GM23338 (cell line): ENCODE measurements at regions not wholly inside any gene's neighbourhood (a gene's known extent, or its start where the extent isn't known, plus 50 kb on each side); places are given as distances from the start of the nearest gene placed in this dataset.

Experiments
- ATAC-seq: fragments of 200-7000 bp; cut with Tn5 transposase; 3 replicates; pipeline ENCODE4 v1.9.1; 2020
- DNase-seq: peaks from one replicate; pipeline ENCODE4 v3.0.0-alpha.2; 2015; ENCODE audit warnings: low spot score
- H2AFZ ChIP-seq: fragments of 200-600 bp; sonication (generic); 2 replicates; pipeline ENCODE4 v1.8.0; 2016; ENCODE audit warnings: antibody characterized with exemption, mild to moderate bottlenecking, moderate library complexity
- H3F3A ChIP-seq: fragments of 200-600 bp; sonication (generic); replicated peaks from 2 replicates; pipeline ENCODE4 v1.8.0; 2017; ENCODE audit warnings: antibody characterized with exemption, mixed run types, low read depth
- H3K27ac ChIP-seq: fragments of 200-600 bp; sonication (generic); 2 replicates; pipeline ENCODE4 v1.6.1; 2016; ENCODE audit warnings: low read depth
- H3K27me3 ChIP-seq: fragments of 200-600 bp; sonication (generic); 2 replicates; pipeline ENCODE4 v1.8.0; 2016; ENCODE audit warnings: mild to moderate bottlenecking, mixed run types, moderate library complexity; ENCODE audit not compliant: insufficient read depth
- H3K36me3 ChIP-seq: fragments of 200-600 bp; sonication (generic); 2 replicates; pipeline ENCODE4 v1.8.0; 2016; ENCODE audit warnings: mild to moderate bottlenecking; ENCODE audit not compliant: insufficient read depth
- H3K4me1 ChIP-seq: fragments of 200-600 bp; sonication (generic); 2 replicates; pipeline ENCODE4 v1.8.0; 2016; ENCODE audit warnings: mild to moderate bottlenecking, moderate library complexity; ENCODE audit not compliant: insufficient read depth
- H3K4me2 ChIP-seq: fragments of 200-600 bp; sonication (generic); 2 replicates; pipeline ENCODE4 v1.7.1; 2017; ENCODE audit warnings: mixed run types
- H3K4me3 ChIP-seq: fragments of 200-600 bp; sonication (generic); 2 replicates; pipeline ENCODE4 v1.6.1; 2016; ENCODE audit warnings: mixed run types
- H3K79me2 ChIP-seq: fragments of 200-600 bp; sonication (generic); replicated peaks from 2 replicates; pipeline ENCODE4 v1.8.0; 2017; ENCODE audit warnings: mild to moderate bottlenecking; ENCODE audit not compliant: insufficient read depth
- H3K9me2 ChIP-seq: fragments of 200-600 bp; sonication (generic); 2 replicates; pipeline ENCODE4 v1.8.0; 2017; ENCODE audit not compliant: insufficient read depth
- H4K20me1 ChIP-seq: fragments of 200-600 bp; sonication (generic); replicated peaks from 2 replicates; pipeline ENCODE4 v1.8.0; 2017; ENCODE audit warnings: mild to moderate bottlenecking; ENCODE audit not compliant: insufficient read depth
- H3K27ac Mint-ChIP-seq: 2 replicates; pipeline ENCODE4 v1.8.0; 2020; ENCODE audit warnings: inconsistent platforms, mild to moderate bottlenecking, moderate library complexity, mixed read lengths
- H3K27me3 Mint-ChIP-seq: 3 replicates; pipeline ENCODE4 v1.8.0; 2022; ENCODE audit warnings: low read depth, mild to moderate bottlenecking, moderate library complexity, mixed read lengths, inconsistent platforms; ENCODE audit not compliant: insufficient read depth, poor library complexity
- H3K36me3 Mint-ChIP-seq: 3 replicates; pipeline ENCODE4 v1.8.0; 2021; ENCODE audit warnings: low read depth, mild to moderate bottlenecking, inconsistent platforms, moderate library complexity, mixed read lengths
- H3K4me1 Mint-ChIP-seq: 3 replicates; pipeline ENCODE4 v1.8.0; 2020; ENCODE audit warnings: mild to moderate bottlenecking, inconsistent platforms, mixed read lengths
- H3K4me3 Mint-ChIP-seq: 3 replicates; pipeline ENCODE4 v1.8.0; 2021; ENCODE audit warnings: moderate library complexity, mild to moderate bottlenecking, inconsistent platforms, mixed read lengths
- H3K9me3 Mint-ChIP-seq: 3 replicates; pipeline ENCODE4 v1.8.0; 2020; ENCODE audit warnings: moderate library complexity, mild to moderate bottlenecking, inconsistent platforms, mixed read lengths
- CREB1 ChIP-seq: fragments of 250-450 bp; sonication (Bioruptor Pico); IDR thresholded peaks from 2 replicates; pipeline ENCODE4 v1.5.0; 2020; ENCODE audit warnings: low read depth, mild to moderate bottlenecking, moderate library complexity
- CTCF ChIP-seq, 2 experiments: fragments of 200-600 bp in 1 of 2; sonication (generic) in 1 of 2; conservative IDR thresholded peaks; 2 replicates each; pipeline versions ENCODE4 v1.5.1 to v1.6.1; 2016 to 2017; ENCODE audit warnings: antibody characterized with exemption in 2 of 2, low read depth in 2 of 2, mild to moderate bottlenecking in 2 of 2, moderate library complexity in 1 of 2
- ETS1 ChIP-seq: IDR thresholded peaks from 2 replicates; pipeline ENCODE4 v1.6.1; 2016; ENCODE audit warnings: antibody characterized with exemption
- EZH2 ChIP-seq: fragments of 200-600 bp; sonication (generic); IDR thresholded peaks from one replicate; pipeline ENCODE4 v1.8.0; 2017; ENCODE audit warnings: antibody characterized with exemption, mild to moderate bottlenecking, low read depth; ENCODE audit not compliant: unreplicated experiment
- EZH2phosphoT487 ChIP-seq: fragments of 200-600 bp; sonication (generic); IDR thresholded peaks from one replicate; pipeline ENCODE4 v1.8.1; 2018; ENCODE audit warnings: antibody characterized with exemption; ENCODE audit not compliant: unreplicated experiment
- JUNB ChIP-seq: IDR thresholded peaks from one replicate; pipeline ENCODE4 v1.6.1; 2016; ENCODE audit warnings: antibody characterized with exemption; ENCODE audit not compliant: unreplicated experiment
- NANOG ChIP-seq: IDR thresholded peaks from 2 replicates; pipeline ENCODE4 v1.6.1; 2016; ENCODE audit warnings: antibody characterized with exemption, borderline replicate concordance
- POLR2AphosphoS5 ChIP-seq: IDR thresholded peaks from 2 replicates; pipeline ENCODE4 v1.6.1; 2016; ENCODE audit warnings: antibody characterized with exemption, low read depth
- STAT1 ChIP-seq: IDR thresholded peaks from one replicate; pipeline ENCODE4 v1.6.1; 2016; ENCODE audit warnings: antibody characterized with exemption; ENCODE audit not compliant: unreplicated experiment
- ZNF331 ChIP-seq: fragments of 250-450 bp; sonication (Bioruptor Pico); IDR thresholded peaks from 2 replicates; pipeline ENCODE4 v1.5.0; 2020; ENCODE audit warnings: low read depth, mild to moderate bottlenecking, moderate library complexity

- TF ChIP-seq ETS1: no peak
Observed at GRCh38 chr5:167921796-167922195, 369.6 kb upstream of the WWC1 start (continued).

GRCh38 chr5:167923396-167923795, 368.0 kb upstream of the WWC1 start:
- peaks cover 5% of the 10 kb centered on the region; the same call in 2 of the 3 replicates for H3K36me3 Mint-ChIP-seq
- 0 out of 2 replicates have a peak, but pooled peaks cover 5% of the 10 kb centered on the region for H3K9me2 ChIP-seq
- H3K27me3 ChIP-seq: no peaks in the 10 kb centered on the region
- peaks cover 12% of the 10 kb centered on the region; the same call in 1 of the 2 replicates for H3K4me1 ChIP-seq
- H3K9me3 Mint-ChIP-seq: peaks cover 5% of the 10 kb centered on the region; the same call in 2 of the 3 replicates
- H3K27me3 Mint-ChIP-seq: peaks cover 3% of the 10 kb centered on the region
- H3K4me3 Mint-ChIP-seq: no peak overlapping the region
- no peak overlapping the region for H3K4me2 ChIP-seq
- no peak overlapping the region for H3K27ac ChIP-seq
- H2AFZ ChIP-seq: no peak overlapping the region
- peaks cover 13% of the 10 kb centered on the region; the same call in 2 of the 3 replicates for H3K4me1 Mint-ChIP-seq
- no peak overlapping the region for H3K27ac Mint-ChIP-seq
- TF ChIP-seq CREB1 (CRISPR knock-in tag) (no peak), POLR2AphosphoS5 (no peak), STAT1 (no peak), JUNB (no peak), CTCF (conservative IDR thresholded peaks at IDR 0.05; ENCODE audit: low read depth in 2 of 2) (no peak), ETS1 (no peak), EZH2 (no peak), EZH2phosphoT487 (no peak), ZNF331 (CRISPR knock-in tag) (no peak)
- H3F3A ChIP-seq: no peaks in the 10 kb centered on the region
- no peaks in the 10 kb centered on the region for H3K79me2 ChIP-seq
- no peak overlapping the region for H3K4me3 ChIP-seq
- ATAC-seq (no peak), DNase-seq (no peak)
- H3K36me3 ChIP-seq: no peaks in the 10 kb centered on the region
- H4K20me1 ChIP-seq: no peaks in the 10 kb centered on the region

- Histone ChIP-seq H3K79me2 (no peaks in the 10 kb centered on the region), H3K36me3 (no peaks in the 10 kb centered on the region), H3K4me2 (no peak overlapping the region), H3K9me2 (no peaks in the 10 kb centered on the region), H2AFZ (no peak overlapping the region), H3K4me3 (no peak overlapping the region), H3K27ac (no peak overlapping the region), H3F3A (no peaks in the 10 kb centered on the region), H3K4me1 (no peaks in the 10 kb centered on the region), H4K20me1 (no peaks in the 10 kb centered on the region), H3K27me3 (no peaks in the 10 kb centered on the region)
- peaks cover 5% of the 10 kb centered on the region; the same call in 2 of the 3 replicates for H3K36me3 Mint-ChIP-seq
- no peaks in the 10 kb centered on the region for H3K27me3 Mint-ChIP-seq
- no peaks in the 10 kb centered on the region for H3K4me1 Mint-ChIP-seq
- H3K27ac Mint-ChIP-seq: no peak overlapping the region
- ATAC-seq: no peak
- H3K9me3 Mint-ChIP-seq: peaks cover 5% of the 10 kb centered on the region; the same call in 2 of the 3 replicates
- DNase-seq: no peak
- H3K4me3 Mint-ChIP-seq: no peak overlapping the region
- TF ChIP-seq EZH2phosphoT487 (no peak), POLR2AphosphoS5 (no peak), NANOG (no peak)
Observed at GRCh38 chr5:167929841-167930240, 361.6 kb upstream of the WWC1 start.
